PC-9 (cell line): ENCODE measurements at regions not wholly inside any gene's neighbourhood (a gene's known extent, or its start where the extent isn't known, plus 50 kb on each side); places are given as distances from the start of the nearest gene placed in this dataset.
A peak's percentile ranks its signal among the peaks of the same experiment; 100 is the strongest.

ENCODE experiments used
- BruUV-seq: library from RNA; stranded (reverse); fragments of 400-500 nt; replicated peaks from 2 replicates; lab custom pipeline; 2021; lab: Mats Ljungman, UMichigan
- CTCF ChIA-PET: fragments of 300-600 bp; sonication (Branson Sonifier 250); formaldehyde crosslinking; loops from one replicate; lab custom pipeline; 2022; ENCODE audit warnings: antibody characterized with exemption; lab: Charles Lee
- POLR2A ChIA-PET: fragments of 300-600 bp; sonication (Branson Sonifier 250); formaldehyde crosslinking; loops from one replicate; lab custom pipeline; 2022; ENCODE audit warnings: antibody characterized with exemption; ENCODE audit not compliant: unreplicated experiment; lab: Charles Lee
- DNase-seq, 2 experiments: peaks; one replicate each; pipeline versions ENCODE4 v3.0.0 to v3.0.0-alpha.2; 2015 to 2022; ENCODE audit warnings: mixed read lengths in 1 of 2
- H2AFZ ChIP-seq: fragments of 200-600 bp; sonication (generic); 2 replicates; pipeline ENCODE4 v1.8.1; 2017; ENCODE audit warnings: antibody characterized with exemption
- H3F3A ChIP-seq: fragments of 200-600 bp; sonication (generic); 2 replicates; pipeline ENCODE4 v1.8.1; 2017; ENCODE audit warnings: antibody characterized with exemption, mild to moderate bottlenecking, low read depth; ENCODE audit not compliant: insufficient read depth
- H3K27ac ChIP-seq: fragments of 200-600 bp; sonication (generic); 2 replicates; pipeline ENCODE4 v1.6.1; 2016; ENCODE audit warnings: mixed run types
- H3K27me3 ChIP-seq: fragments of 200-600 bp; sonication (generic); 2 replicates; pipeline ENCODE4 v1.6.1; 2016; ENCODE audit warnings: low read depth, mixed run types; ENCODE audit not compliant: insufficient read depth
- H3K36me3 ChIP-seq: fragments of 200-600 bp; sonication (generic); 2 replicates; pipeline ENCODE4 v1.6.1; 2016; ENCODE audit warnings: low read depth, mixed run types
- H3K4me1 ChIP-seq: fragments of 200-600 bp; sonication (generic); replicated peaks from 2 replicates; pipeline ENCODE4 v1.6.1; 2016; ENCODE audit warnings: mixed run types; ENCODE audit not compliant: insufficient read depth
- H3K4me2 ChIP-seq: fragments of 200-600 bp; sonication (generic); 2 replicates; pipeline ENCODE4 v1.6.1; 2017; ENCODE audit warnings: mixed run types
- H3K4me3 ChIP-seq: fragments of 200-600 bp; sonication (generic); 2 replicates; pipeline ENCODE4 v1.6.1; 2016; ENCODE audit warnings: mixed run types
- H3K79me2 ChIP-seq: fragments of 200-600 bp; sonication (generic); 2 replicates; pipeline ENCODE4 v1.6.1; 2017; ENCODE audit warnings: low read depth, mixed run types
- H3K9me2 ChIP-seq: fragments of 200-600 bp; sonication (generic); 2 replicates; pipeline ENCODE4 v1.8.1; 2017; ENCODE audit warnings: mild to moderate bottlenecking; ENCODE audit not compliant: insufficient read depth
- H3K9me3 ChIP-seq: fragments of 200-600 bp; sonication (generic); 2 replicates; pipeline ENCODE4 v1.8.1; 2016; ENCODE audit warnings: low read depth; ENCODE audit not compliant: insufficient read depth
- H4K20me1 ChIP-seq: fragments of 200-600 bp; sonication (generic); 2 replicates; pipeline ENCODE4 v1.8.1; 2017; ENCODE audit not compliant: insufficient read depth
- CTCF ChIP-seq: fragments of 200-600 bp; sonication (generic); conservative IDR thresholded peaks from 2 replicates; pipeline ENCODE4 v1.6.1; 2017; ENCODE audit warnings: mixed run types, antibody characterized with exemption, mild to moderate bottlenecking, moderate library complexity
- EZH2 ChIP-seq: fragments of 200-600 bp; sonication (generic); IDR thresholded peaks from 2 replicates; pipeline ENCODE4 v1.8.0; 2017; ENCODE audit warnings: antibody characterized with exemption, low read depth
- intact Hi-C: fragments of 100-400 bp; cut with micrococcal nuclease; formaldehyde crosslinking; loops from one replicate; pipeline ENCODE4 v1.10.0; 2022; ENCODE audit not compliant: unreplicated experiment

GRCh38 chr11:122240638-122241037 is 124.6 kb upstream of the BLID start:
- no peaks in the 10 kb centered on the region for H4K20me1 ChIP-seq
- H3K36me3 ChIP-seq, result no peaks in the 10 kb centered on the region
- H3K9me3 ChIP-seq, result no peaks in the 10 kb centered on the region; the same call in 1 of the 2 replicates
- ChIA-PET POLR2A (no interaction called here), CTCF (no interaction called here)
- no peak overlapping the region for H3K4me2 ChIP-seq
- peaks cover 4% of the 10 kb centered on the region for H3K4me1 ChIP-seq
- intact Hi-C loops, result no loop called here
- H2AFZ ChIP-seq, result no peak overlapping the region
- H3K27ac ChIP-seq, result no peak overlapping the region
- no TSS peak for BruUV-seq
- H3K4me3 ChIP-seq, result no peak overlapping the region
- H3K27me3 ChIP-seq, result no peaks in the 10 kb centered on the region
- no peaks in the 10 kb centered on the region for H3K79me2 ChIP-seq
- no peaks in the 10 kb centered on the region for H3K9me2 ChIP-seq
- no peak for DNase-seq
- TF ChIP-seq CTCF (no peak), EZH2 (no peak)
- peaks cover 3% of the 10 kb centered on the region; the same call in 1 of the 2 replicates for H3F3A ChIP-seq

- Histone ChIP-seq H2AFZ (0 out of 2 replicates have a peak overlapping the region, but pooled peaks have one; percentile 30), H3F3A (peaks cover 13% of the 10 kb centered on the region; the same call in 1 of the 2 replicates), H3K27me3 (no peaks in the 10 kb centered on the region), H3K27ac (no peak overlapping the region), H3K4me1 (peaks cover 11% of the 10 kb centered on the region), H3K79me2 (no peaks in the 10 kb centered on the region), H3K36me3 (no peaks in the 10 kb centered on the region), H3K4me3 (no peak overlapping the region), H3K9me3 (no peaks in the 10 kb centered on the region; the same call in 1 of the 2 replicates), H4K20me1 (no peaks in the 10 kb centered on the region), H3K9me2 (no peaks in the 10 kb centered on the region), H3K4me2 (peak overlapping the region; percentile 45)
- ChIA-PET CTCF (no interaction called here), POLR2A (no interaction called here)
- no TSS peak for BruUV-seq
- TF ChIP-seq EZH2, result no peak
- no peak for TF ChIP-seq CTCF
- intact Hi-C loops, result no loop called here
- peak in 1 of 2 experiments; percentile 73 for DNase-seq
Measured at GRCh38 chr11:122235615-122236014, 119.6 kb upstream of the BLID start.

GRCh38 chr11:122234780-122235179 is 118.8 kb upstream of the BLID start:
- H3K36me3 ChIP-seq, result no peaks in the 10 kb centered on the region
- H3K4me3 ChIP-seq, result no peak overlapping the region
- BruUV-seq, result no TSS peak
- no peak for TF ChIP-seq EZH2
- TF ChIP-seq CTCF, result no peak
- intact Hi-C loops, result no loop called here
- no peaks in the 10 kb centered on the region for H4K20me1 ChIP-seq
- peaks cover 13% of the 10 kb centered on the region; the same call in 1 of the 2 replicates for H3F3A ChIP-seq
- peaks cover 11% of the 10 kb centered on the region for H3K4me1 ChIP-seq
- no peaks in the 10 kb centered on the region; the same call in 1 of the 2 replicates for H3K9me3 ChIP-seq
- H3K27ac ChIP-seq, result no peak overlapping the region
- H3K9me2 ChIP-seq, result no peaks in the 10 kb centered on the region
- no peaks in the 10 kb centered on the region for H3K79me2 ChIP-seq
- H3K27me3 ChIP-seq, result no peaks in the 10 kb centered on the region
- H2AFZ ChIP-seq, result no peak overlapping the region
- no peak overlapping the region for H3K4me2 ChIP-seq
- no peak for DNase-seq
- CTCF ChIA-PET, result no interaction called here
- POLR2A ChIA-PET, result interaction anchor here (0.6 kb wide), 1 partner anchor 1567 kb away, joined by 3 read pairs; no protein-coding TSS in a partner anchor
